Endothelial cell of umbilical vein (primary cell): ENCODE measurements at regions not wholly inside any gene's neighbourhood (a gene's known extent, or its start where the extent isn't known, plus 50 kb on each side); places are given as distances from the start of the nearest gene placed in this dataset.

ENCODE experiments used
- BruUV-seq: library from RNA; stranded (reverse); fragments of 400-500 nt; replicated peaks from 2 replicates; lab custom pipeline; 2021; lab: Mats Ljungman, UMichigan
- CTCF ChIA-PET: fragments of 300-600, 350-600 bp; sonication (Branson Sonifier 250); formaldehyde crosslinking; loops from one replicate; lab custom pipeline; 2021; ENCODE audit warnings: antibody characterized with exemption, inconsistent platforms; lab: Charles Lee
- POLR2A ChIA-PET: fragments of 300-600, 350-600 bp; sonication (Branson Sonifier 250); formaldehyde crosslinking; loops from one replicate; lab custom pipeline; 2021; ENCODE audit warnings: antibody characterized with exemption, inconsistent platforms; lab: Charles Lee
- DNase-seq: peaks from one replicate; pipeline ENCODE4 v3.0.0-alpha.2; 2011; ENCODE audit warnings: low read depth, low spot score
- FAIRE-seq: peaks from 2 replicates; lab custom pipeline; 2011; peaks lifted over from hg19 to GRCh38; lab: Jason Lieb, UNC
- H2AFZ ChIP-seq: 2 replicates; pipeline ENCODE4 v1.6.0; 2012; ENCODE audit warnings: low read depth, low read length, control low read depth, inconsistent platforms
- H3K27ac ChIP-seq: 2 replicates; pipeline ENCODE4 v1.5.1; 2011; ENCODE audit warnings: low read depth, mild to moderate bottlenecking, control low read depth, low read length, moderate library complexity; ENCODE audit not compliant: insufficient read depth
- H3K27me3 ChIP-seq, 2 experiments: 2 replicates each; pipeline versions ENCODE4 v1.6.0 to v1.6.1; 2011; ENCODE audit warnings: low read length in 2 of 2, mixed read lengths in 1 of 2; ENCODE audit not compliant: control insufficient read depth in 2 of 2, insufficient read depth in 2 of 2
- H3K36me3 ChIP-seq, 2 experiments: 2 replicates in 1 of 2; 3 replicates in 1 of 2; pipeline ENCODE4 v1.5.1; 2011; ENCODE audit warnings: low read length in 2 of 2, mild to moderate bottlenecking in 1 of 2, moderate library complexity in 1 of 2; ENCODE audit not compliant: control insufficient read depth in 2 of 2, insufficient read depth in 2 of 2; ENCODE audit errors: extremely low read depth in 1 of 2
- H3K4me1 ChIP-seq: 3 replicates; pipeline ENCODE4 v1.5.1; 2011; ENCODE audit warnings: mild to moderate bottlenecking, low read length; ENCODE audit not compliant: control insufficient read depth, insufficient read depth; ENCODE audit errors: extremely low read depth
- H3K4me2 ChIP-seq: 2 replicates; pipeline ENCODE4 v1.6.1; 2011; ENCODE audit warnings: low read length, control low read depth, mixed read lengths; ENCODE audit not compliant: insufficient read depth
- H3K4me3 ChIP-seq, 3 experiments: fragments of 200-600 bp in 1 of 3; sonication (generic), shearing (Covaris generic) in 1 of 3; replicated peaks in 1 of 3; 2 replicates each; pipeline ENCODE4 v1.5.1; 2011 to 2016; ENCODE audit warnings: control low read depth in 3 of 3, low read length in 3 of 3, mild to moderate bottlenecking in 2 of 3, inconsistent platforms in 1 of 3, low read depth in 1 of 3, moderate library complexity in 1 of 3; ENCODE audit not compliant: insufficient read depth in 1 of 3
- H3K79me2 ChIP-seq: 2 replicates; pipeline ENCODE4 v1.6.0; 2012; ENCODE audit warnings: low read length, inconsistent platforms; ENCODE audit not compliant: control insufficient read depth, insufficient read depth
- H3K9ac ChIP-seq: replicated peaks from 2 replicates; pipeline ENCODE3; 2011; ENCODE audit warnings: low read length, control low read depth; ENCODE audit not compliant: insufficient read depth; ENCODE audit errors: extremely low read depth
- H3K9me1 ChIP-seq: replicated peaks from 3 replicates; pipeline ENCODE4 v1.6.0; 2011; ENCODE audit warnings: mild to moderate bottlenecking, low read length; ENCODE audit not compliant: control insufficient read depth, insufficient read depth; ENCODE audit errors: extremely low read depth
- H3K9me3 ChIP-seq: replicated peaks from 2 replicates; pipeline ENCODE4 v1.5.1; 2012; ENCODE audit warnings: low read length, inconsistent platforms; ENCODE audit not compliant: control insufficient read depth, insufficient read depth
- H4K20me1 ChIP-seq: replicated peaks from 2 replicates; pipeline ENCODE3; 2011; ENCODE audit warnings: mild to moderate bottlenecking, low read length; ENCODE audit not compliant: control insufficient read depth, insufficient read depth; ENCODE audit errors: extremely low read depth
- EZH2 ChIP-seq: IDR thresholded peaks from 2 replicates; pipeline ENCODE4 v1.6.1; 2012; ENCODE audit warnings: borderline replicate concordance, low read depth, mild to moderate bottlenecking, moderate library complexity, low read length, inconsistent platforms; ENCODE audit not compliant: severe bottlenecking
- FOS ChIP-seq: IDR thresholded peaks from 2 replicates; pipeline ENCODE4 v1.6.1; 2011; ENCODE audit warnings: mild to moderate bottlenecking, low read length, moderate library complexity, borderline replicate concordance; ENCODE audit not compliant: insufficient read depth
- GATA2 ChIP-seq: IDR thresholded peaks from 2 replicates; pipeline ENCODE4 v1.7.0; 2011; ENCODE audit warnings: low read depth, mild to moderate bottlenecking, moderate library complexity, mixed read lengths, low read length; ENCODE audit not compliant: insufficient read length, insufficient read depth
- JUN ChIP-seq: IDR thresholded peaks from 2 replicates; pipeline ENCODE4 v1.6.1; 2011; ENCODE audit warnings: borderline replicate concordance, low read depth; ENCODE audit not compliant: insufficient read length, insufficient read depth
- MAX ChIP-seq: IDR thresholded peaks from 2 replicates; pipeline ENCODE4 v1.6.1; 2011; ENCODE audit not compliant: insufficient read depth, insufficient read length
- MYC ChIP-seq: IDR thresholded peaks from one replicate; pipeline ENCODE4 v1.6.1; 2011; ENCODE audit warnings: mild to moderate bottlenecking, low read depth, low read length
- POLR2A ChIP-seq: IDR thresholded peaks from 2 replicates; pipeline ENCODE4 v1.6.1; 2012; ENCODE audit warnings: low read depth, mild to moderate bottlenecking, control low read depth, low read length
- POLR2AphosphoS5 ChIP-seq: IDR thresholded peaks from 2 replicates; pipeline ENCODE4 v1.6.1; 2012; ENCODE audit warnings: low read depth, mild to moderate bottlenecking, control low read depth, low read length, moderate library complexity; ENCODE audit not compliant: insufficient read depth
- dilution Hi-C: fragments of 300-500 bp; cut with MboI; formaldehyde crosslinking; loops from one replicate; pipeline ENCODE4 v1.15.0; 2019; ENCODE audit warnings: low sequenced_read_pairs; ENCODE audit not compliant: extremely low pct_ligation_motif_present
- intact Hi-C: fragments of 100-400 bp; cut with micrococcal nuclease; formaldehyde crosslinking; loops from one replicate; pipeline ENCODE4 v1.10.0; 2022
- TF ChIP-seq, protein P1 (sequence below), 2 donors: IDR thresholded peaks; 1 replicate in 1 of 2; 2 replicates in 1 of 2; pipeline ENCODE4 v1.5.1; 2011; ENCODE audit warnings: low read length in 2 of 2, mild to moderate bottlenecking in 2 of 2, moderate library complexity in 2 of 2, control low read depth in 1 of 2, inconsistent platforms in 1 of 2, low read depth in 1 of 2; ENCODE audit not compliant: insufficient read depth in 1 of 2; ENCODE audit errors: extremely low read depth in 1 of 2

DNA sequence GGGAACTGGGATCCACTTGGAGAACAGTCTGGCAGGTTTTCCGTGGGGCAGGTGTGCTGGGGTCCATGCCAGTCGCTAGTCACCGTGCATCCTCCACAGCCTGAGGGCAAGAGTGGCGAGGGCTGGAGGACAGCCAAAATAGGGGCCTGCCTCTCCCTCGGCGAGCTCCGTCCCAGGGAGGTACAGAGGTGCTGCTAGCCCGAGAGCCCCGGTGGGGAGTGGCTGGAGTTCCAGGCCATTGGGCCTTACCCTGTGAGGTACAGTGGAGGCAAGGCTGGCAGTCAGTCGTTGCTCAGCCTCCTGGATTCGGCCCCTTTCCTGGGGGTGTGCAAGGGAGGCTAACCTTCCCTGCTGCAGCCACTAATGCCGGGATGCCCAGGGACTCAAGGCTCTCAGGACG lies 406.6 kb downstream of the CMPK2 start:
- FAIRE-seq (no peak), DNase-seq (no peak)
- BruUV-seq = no TSS peak
- Histone ChIP-seq H2AFZ (no peak overlapping the region), H3K4me3 (no peak overlapping the region), H3K4me1 (no peaks in the 10 kb centered on the region), H3K9me1 (no peaks in the 10 kb centered on the region), H4K20me1 (no peaks in the 10 kb centered on the region), H3K27ac (no peak overlapping the region), H3K27me3 (no peaks in the 10 kb centered on the region), H3K79me2 (no peaks in the 10 kb centered on the region), H3K9ac (no peak overlapping the region), H3K4me2 (no peak overlapping the region), H3K9me3 (peaks cover 8% of the 10 kb centered on the region), H3K36me3 (no peaks in the 10 kb centered on the region)
- intact Hi-C loops (no loop called here), dilution Hi-C loops (no loop called here)
- POLR2A ChIA-PET = no interaction called here
- no peak for TF ChIP-seq JUN
- TF ChIP-seq POLR2A = no peak
- TF ChIP-seq MAX = no peak
- TF ChIP-seq MYC = no peak
- no peak for TF ChIP-seq POLR2AphosphoS5
- TF ChIP-seq GATA2 = no peak
- no peak for TF ChIP-seq EZH2
- no peak for TF ChIP-seq FOS
- TF ChIP-seq, protein P1, sequence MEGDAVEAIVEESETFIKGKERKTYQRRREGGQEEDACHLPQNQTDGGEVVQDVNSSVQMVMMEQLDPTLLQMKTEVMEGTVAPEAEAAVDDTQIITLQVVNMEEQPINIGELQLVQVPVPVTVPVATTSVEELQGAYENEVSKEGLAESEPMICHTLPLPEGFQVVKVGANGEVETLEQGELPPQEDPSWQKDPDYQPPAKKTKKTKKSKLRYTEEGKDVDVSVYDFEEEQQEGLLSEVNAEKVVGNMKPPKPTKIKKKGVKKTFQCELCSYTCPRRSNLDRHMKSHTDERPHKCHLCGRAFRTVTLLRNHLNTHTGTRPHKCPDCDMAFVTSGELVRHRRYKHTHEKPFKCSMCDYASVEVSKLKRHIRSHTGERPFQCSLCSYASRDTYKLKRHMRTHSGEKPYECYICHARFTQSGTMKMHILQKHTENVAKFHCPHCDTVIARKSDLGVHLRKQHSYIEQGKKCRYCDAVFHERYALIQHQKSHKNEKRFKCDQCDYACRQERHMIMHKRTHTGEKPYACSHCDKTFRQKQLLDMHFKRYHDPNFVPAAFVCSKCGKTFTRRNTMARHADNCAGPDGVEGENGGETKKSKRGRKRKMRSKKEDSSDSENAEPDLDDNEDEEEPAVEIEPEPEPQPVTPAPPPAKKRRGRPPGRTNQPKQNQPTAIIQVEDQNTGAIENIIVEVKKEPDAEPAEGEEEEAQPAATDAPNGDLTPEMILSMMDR (IDR thresholded peaks at IDR 0.05; ENCODE audit: extremely low read depth in 1 of 2, insufficient read depth in 1 of 2, low read depth in 1 of 2, low read length in 2 of 2) = no peak
- CTCF ChIA-PET = no interaction called here
